CD8-positive, alpha-beta memory T cell (primary cell): ENCODE measurements at regions not wholly inside any gene's neighbourhood (a gene's known extent, or its start where the extent isn't known, plus 50 kb on each side); places are given as distances from the start of the nearest gene placed in this dataset.

Experiments used
- CTCF ChIA-PET: fragments of 350-600 bp; sonication (Branson Sonifier 250); formaldehyde crosslinking; loops from one replicate; lab custom pipeline; 2021; ENCODE audit warnings: antibody characterized with exemption; lab: Charles Lee
- POLR2A ChIA-PET: fragments of 350-600 bp; sonication (Branson Sonifier 250); formaldehyde crosslinking; loops from one replicate; lab custom pipeline; 2021; ENCODE audit warnings: antibody characterized with exemption; lab: Charles Lee
- DNase-seq, 5 donors: peaks; one replicate each; pipeline versions ENCODE4 v3.0.0 to v3.0.0-alpha.2; 2020 to 2022; ENCODE audit warnings: mixed read lengths in 1 of 5
- H3K27ac ChIP-seq: one replicate; pipeline ENCODE4 v1.7.0; 2013; ENCODE audit warnings: low read depth, mild to moderate bottlenecking, low read length, moderate library complexity
- H3K27me3 ChIP-seq: 2 replicates; pipeline ENCODE4 v1.7.0; 2013; ENCODE audit warnings: low read length, mild to moderate bottlenecking; ENCODE audit not compliant: insufficient read depth, poor library complexity, severe bottlenecking
- H3K36me3 ChIP-seq: 2 replicates; pipeline ENCODE4 v1.7.0; 2013; ENCODE audit warnings: mild to moderate bottlenecking, low read length, moderate library complexity; ENCODE audit not compliant: insufficient read depth
- H3K4me1 ChIP-seq: 2 replicates; pipeline ENCODE4 v1.7.0; 2013; ENCODE audit warnings: mild to moderate bottlenecking, low read length, moderate library complexity; ENCODE audit not compliant: insufficient read depth
- H3K4me3 ChIP-seq: 2 replicates; pipeline ENCODE4 v1.7.0; 2013; ENCODE audit warnings: mild to moderate bottlenecking, low read length
- H3K9me3 ChIP-seq: 2 replicates; pipeline ENCODE4 v1.7.0; 2013; ENCODE audit warnings: mild to moderate bottlenecking, low read length
- H3K27ac Mint-ChIP-seq, 8 donors: one replicate each; pipeline ENCODE4 v1.8.0; 2020 to 2021; ENCODE audit warnings: mixed read lengths in 8 of 8, mild to moderate bottlenecking in 6 of 8, inconsistent platforms in 3 of 8, moderate library complexity in 3 of 8
- H3K27me3 Mint-ChIP-seq, 2 donors: one replicate each; pipeline ENCODE4 v1.8.0; 2020 to 2021; ENCODE audit warnings: mixed read lengths in 2 of 2, mild to moderate bottlenecking in 1 of 2, moderate library complexity in 1 of 2
- H3K36me3 Mint-ChIP-seq, 3 donors: one replicate each; pipeline ENCODE4 v1.8.0; 2020 to 2021; ENCODE audit warnings: mixed read lengths in 3 of 3, inconsistent platforms in 1 of 3, mild to moderate bottlenecking in 1 of 3
- H3K4me1 Mint-ChIP-seq, 3 donors: one replicate each; pipeline ENCODE4 v1.8.0; 2020 to 2021; ENCODE audit warnings: mixed read lengths in 3 of 3, inconsistent platforms in 1 of 3, mild to moderate bottlenecking in 1 of 3
- H3K4me3 Mint-ChIP-seq, 7 donors: one replicate each; pipeline ENCODE4 v1.8.0; 2020 to 2021; ENCODE audit warnings: mixed read lengths in 7 of 7, mild to moderate bottlenecking in 6 of 7, moderate library complexity in 4 of 7, inconsistent platforms in 2 of 7
- H3K9me3 Mint-ChIP-seq, 5 donors: one replicate each; pipeline ENCODE4 v1.8.0; 2020 to 2022; ENCODE audit warnings: mixed read lengths in 5 of 5, mild to moderate bottlenecking in 3 of 5, moderate library complexity in 2 of 5, inconsistent platforms in 1 of 5

GRCh38 chr4:24403265-24403664, 181.1 kb downstream of the DHX15 start:
- CTCF ChIA-PET = no interaction called here
- H3K4me3 ChIP-seq = no peak overlapping the region
- Mint-ChIP-seq H3K9me3 (peaks cover 0 to 6% (median 0%) of the 10 kb centered on the region in 5 donors), H3K27me3 (peaks cover 8 to 17% of the 10 kb centered on the region in 2 donors), H3K4me3 (no peak overlapping the region), H3K4me1 (no peaks in the 10 kb centered on the region), H3K36me3 (no peaks in the 10 kb centered on the region), H3K27ac (no peak overlapping the region)
- H3K9me3 ChIP-seq = no peaks in the 10 kb centered on the region
- H3K36me3 ChIP-seq = no peaks in the 10 kb centered on the region
- POLR2A ChIA-PET = no interaction called here
- H3K4me1 ChIP-seq = no peaks in the 10 kb centered on the region
- no peaks in the 10 kb centered on the region for H3K27me3 ChIP-seq
- DNase-seq = no peak
- no peak overlapping the region for H3K27ac ChIP-seq

DNA sequence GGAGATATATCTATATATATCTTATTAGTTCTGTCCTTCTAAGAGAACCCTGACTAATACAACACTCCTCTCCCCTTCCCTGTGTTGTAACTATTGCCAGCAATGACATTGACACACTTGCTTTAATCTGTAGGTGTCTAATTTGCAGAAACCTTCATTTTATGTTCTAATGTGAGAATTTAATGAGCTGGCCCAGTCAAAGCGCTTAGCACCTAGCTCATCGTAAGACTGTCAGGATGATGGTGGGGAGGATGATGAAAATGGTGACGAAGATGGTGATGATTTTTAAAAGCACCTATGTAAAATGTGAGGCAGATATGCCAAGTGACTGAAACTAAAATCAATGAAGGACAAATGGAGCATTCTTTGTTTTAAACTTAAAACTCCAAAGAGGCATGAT, 183.8 kb downstream of the DHX15 start:
- no peaks in the 10 kb centered on the region for H3K9me3 ChIP-seq
- H3K4me3 Mint-ChIP-seq = no peak overlapping the region
- no peaks in the 10 kb centered on the region for H3K36me3 Mint-ChIP-seq
- peaks cover 0 to 3% (median 0%) of the 10 kb centered on the region in 5 donors for H3K9me3 Mint-ChIP-seq
- H3K27ac Mint-ChIP-seq = no peak overlapping the region
- no peak overlapping the region for H3K27ac ChIP-seq
- H3K27me3 ChIP-seq = no peaks in the 10 kb centered on the region
- peaks cover 8 to 15% of the 10 kb centered on the region in 2 donors for H3K27me3 Mint-ChIP-seq
- ChIA-PET POLR2A (no interaction called here), CTCF (no interaction called here)
- no peaks in the 10 kb centered on the region for H3K4me1 Mint-ChIP-seq
- H3K36me3 ChIP-seq = no peaks in the 10 kb centered on the region
- H3K4me1 ChIP-seq = no peaks in the 10 kb centered on the region
- H3K4me3 ChIP-seq = no peak overlapping the region
- DNase-seq = no peak

DNA sequence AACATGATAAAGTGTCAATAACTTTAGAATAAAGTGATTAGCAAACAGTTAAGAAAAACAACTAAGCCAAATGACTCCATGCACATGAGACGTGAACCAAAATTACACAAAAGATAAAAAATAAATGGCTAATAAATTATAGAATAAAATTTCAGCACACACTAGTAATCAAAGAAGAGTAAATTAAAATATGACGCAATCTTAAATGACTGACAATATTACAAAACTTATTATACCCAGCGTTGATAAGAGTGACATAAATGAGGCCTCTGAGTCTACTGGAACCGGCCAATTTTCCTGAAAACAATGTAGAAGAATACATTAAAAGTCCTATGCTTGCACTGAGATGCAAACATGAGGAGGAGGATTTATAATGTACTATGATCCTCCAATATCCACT, 187.4 kb downstream of the DHX15 start:
- Mint-ChIP-seq H3K4me1 (no peaks in the 10 kb centered on the region), H3K9me3 (peaks cover 0 to 3% (median 0%) of the 10 kb centered on the region in 5 donors), H3K27ac (no peak overlapping the region), H3K4me3 (no peak overlapping the region), H3K36me3 (no peaks in the 10 kb centered on the region), H3K27me3 (peaks cover 7 to 9% of the 10 kb centered on the region in 2 donors)
- Histone ChIP-seq H3K9me3 (no peaks in the 10 kb centered on the region), H3K27ac (no peak overlapping the region), H3K4me3 (no peak overlapping the region), H3K27me3 (no peaks in the 10 kb centered on the region), H3K4me1 (no peaks in the 10 kb centered on the region), H3K36me3 (no peaks in the 10 kb centered on the region)
- no peak for DNase-seq
- ChIA-PET POLR2A (no interaction called here), CTCF (no interaction called here)

GRCh38 chr4:24395937-24396336, 188.4 kb downstream of the DHX15 start:
- POLR2A ChIA-PET = no interaction called here

DNA sequence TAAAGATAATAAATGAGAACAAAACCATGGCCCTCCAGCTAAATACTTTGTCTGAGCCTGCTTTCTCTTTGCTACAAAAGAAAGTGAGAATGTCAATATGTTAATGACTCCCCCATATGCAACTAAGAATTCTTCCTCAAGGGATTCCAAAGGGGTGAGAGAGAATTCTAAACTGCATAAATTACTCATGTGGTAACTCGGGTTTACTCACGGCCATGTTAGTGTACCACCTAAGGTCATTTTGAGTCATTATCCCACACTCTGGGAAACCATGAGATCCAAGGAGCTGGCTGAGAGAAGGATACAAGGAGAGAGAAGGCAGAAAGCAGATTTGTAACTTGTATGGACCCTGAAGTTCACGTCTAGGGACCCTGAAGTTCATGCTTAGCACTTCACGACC, 190.3 kb downstream of the DHX15 start:
- Histone ChIP-seq H3K9me3 (no peaks in the 10 kb centered on the region), H3K27ac (no peak overlapping the region), H3K27me3 (no peaks in the 10 kb centered on the region), H3K4me3 (no peak overlapping the region), H3K4me1 (no peaks in the 10 kb centered on the region), H3K36me3 (no peaks in the 10 kb centered on the region)
- Mint-ChIP-seq H3K27ac (no peak overlapping the region), H3K4me3 (no peak overlapping the region), H3K4me1 (no peaks in the 10 kb centered on the region), H3K9me3 (no peaks in the 10 kb centered on the region), H3K36me3 (no peaks in the 10 kb centered on the region), H3K27me3 (no peaks in the 10 kb centered on the region)
- no peak for DNase-seq
- POLR2A ChIA-PET = no interaction called here
- CTCF ChIA-PET = no interaction called here

More at GRCh38 chr4:24395937-24396336, 188.4 kb downstream of the DHX15 start:
- H3K9me3 ChIP-seq = no peaks in the 10 kb centered on the region
- no peak for DNase-seq
- H3K27me3 ChIP-seq = no peaks in the 10 kb centered on the region
- no peaks in the 10 kb centered on the region for H3K36me3 ChIP-seq
- H3K9me3 Mint-ChIP-seq = peaks cover 0 to 3% (median 0%) of the 10 kb centered on the region in 5 donors
- H3K4me1 Mint-ChIP-seq = no peaks in the 10 kb centered on the region
- no peaks in the 10 kb centered on the region for H3K4me1 ChIP-seq
- no peak overlapping the region for H3K4me3 Mint-ChIP-seq
- CTCF ChIA-PET = no interaction called here
- no peak overlapping the region for H3K27ac Mint-ChIP-seq
- H3K27me3 Mint-ChIP-seq = peaks cover 0 to 4% of the 10 kb centered on the region in 2 donors
- no peaks in the 10 kb centered on the region for H3K36me3 Mint-ChIP-seq
- no peak overlapping the region for H3K27ac ChIP-seq
- no peak overlapping the region for H3K4me3 ChIP-seq

DNA sequence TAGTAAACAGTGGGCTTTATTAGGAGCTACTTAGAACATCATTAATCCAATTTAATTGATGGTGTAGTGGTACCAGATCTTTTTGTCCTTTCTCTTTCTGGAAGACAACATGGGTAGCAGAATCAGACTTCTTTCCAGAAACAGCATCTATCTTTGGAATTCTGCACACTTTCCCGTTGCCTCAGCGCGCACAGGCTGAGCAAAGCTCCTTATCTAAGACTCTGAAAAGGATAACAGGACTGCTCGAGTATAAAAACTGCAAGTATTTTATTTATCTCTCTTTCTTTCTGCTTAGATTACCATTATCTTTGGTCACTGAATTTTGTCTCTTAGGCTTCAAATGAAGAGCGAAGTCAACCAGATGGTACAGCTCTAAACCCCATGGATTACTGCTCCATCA, 191.7 kb downstream of the DHX15 start:
- Mint-ChIP-seq H3K9me3 (peaks cover 0 to 5% (median 2%) of the 10 kb centered on the region in 5 donors), H3K27me3 (no peaks in the 10 kb centered on the region), H3K36me3 (no peaks in the 10 kb centered on the region), H3K4me1 (no peaks in the 10 kb centered on the region), H3K4me3 (no peak overlapping the region), H3K27ac (no peak overlapping the region)
- Histone ChIP-seq H3K27ac (no peak overlapping the region), H3K36me3 (no peaks in the 10 kb centered on the region), H3K27me3 (no peaks in the 10 kb centered on the region), H3K4me1 (no peaks in the 10 kb centered on the region), H3K9me3 (no peaks in the 10 kb centered on the region), H3K4me3 (no peak overlapping the region)
- CTCF ChIA-PET = no interaction called here
- no peak for DNase-seq
- POLR2A ChIA-PET = no interaction called here

GRCh38 chr4:24382381-24382780, 202.0 kb downstream of the DHX15 start:
- no peak overlapping the region for H3K27ac Mint-ChIP-seq
- DNase-seq = no peak

GRCh38 chr4:24380957-24381665, 203.2 kb downstream of the DHX15 start:
- Mint-ChIP-seq H3K4me1 (no peaks in the 10 kb centered on the region), H3K27me3 (peaks cover 3 to 4% of the 10 kb centered on the region in 2 donors), H3K36me3 (no peaks in the 10 kb centered on the region), H3K9me3 (peaks cover 2 to 10% (median 5%) of the 10 kb centered on the region in 5 donors), H3K27ac (no peak overlapping the region), H3K4me3 (no peak overlapping the region)
- H3K4me1 ChIP-seq = no peaks in the 10 kb centered on the region
- no peaks in the 10 kb centered on the region for H3K27me3 ChIP-seq
- no peak for DNase-seq
- no peak overlapping the region for H3K27ac ChIP-seq
- H3K4me3 ChIP-seq = no peak overlapping the region
- ChIA-PET POLR2A (no interaction called here), CTCF (no interaction called here)
- no peaks in the 10 kb centered on the region for H3K9me3 ChIP-seq
- no peaks in the 10 kb centered on the region for H3K36me3 ChIP-seq

More at GRCh38 chr4:24382381-24382780, 202.0 kb downstream of the DHX15 start:
- H3K9me3 Mint-ChIP-seq = peaks cover 2 to 10% (median 5%) of the 10 kb centered on the region in 5 donors
- no peak overlapping the region for H3K4me3 Mint-ChIP-seq
- CTCF ChIA-PET = no interaction called here
- Histone ChIP-seq H3K9me3 (no peaks in the 10 kb centered on the region), H3K4me1 (no peaks in the 10 kb centered on the region), H3K27me3 (no peaks in the 10 kb centered on the region), H3K27ac (no peak overlapping the region), H3K4me3 (no peak overlapping the region), H3K36me3 (no peaks in the 10 kb centered on the region)
- H3K4me1 Mint-ChIP-seq = no peaks in the 10 kb centered on the region
- peaks cover 3 to 4% of the 10 kb centered on the region in 2 donors for H3K27me3 Mint-ChIP-seq
- H3K36me3 Mint-ChIP-seq = no peaks in the 10 kb centered on the region
- POLR2A ChIA-PET = no interaction called here
